WTC11 (cell line): ENCODE measurements at regions not wholly inside any gene's neighbourhood (a gene's known extent, or its start where the extent isn't known, plus 50 kb on each side); places are given as distances from the start of the nearest gene placed in this dataset.

Experiments used
- ATAC-seq: fragments of 200-7000 bp; cut with Tn5 transposase; 2 replicates; pipeline ENCODE4 v1.10.0; 2021; ENCODE audit warnings: mild to moderate bottlenecking, moderate library complexity
- CTCF ChIA-PET: fragments of 300-600 bp; sonication (Branson Sonifier 250); formaldehyde crosslinking; loops from one replicate; lab custom pipeline; 2021; ENCODE audit warnings: antibody characterized with exemption; lab: Charles Lee
- POLR2A ChIA-PET: fragments of 350-600 bp; sonication (Branson Sonifier 250); formaldehyde crosslinking; loops from one replicate; lab custom pipeline; 2021; ENCODE audit warnings: antibody characterized with exemption; lab: Charles Lee
- DNase-seq: peaks from one replicate; pipeline ENCODE4 v3.0.0; 2021; ENCODE audit warnings: low spot score
- H3K27ac Mint-ChIP-seq: 2 replicates; pipeline ENCODE4 v1.8.0; 2021; ENCODE audit warnings: mixed read lengths
- H3K27me3 Mint-ChIP-seq: 2 replicates; pipeline ENCODE4 v1.8.0; 2021; ENCODE audit warnings: low read depth, mild to moderate bottlenecking, moderate library complexity, mixed read lengths
- H3K36me3 Mint-ChIP-seq: 2 replicates; pipeline ENCODE4 v1.8.0; 2021; ENCODE audit warnings: mixed read lengths
- H3K4me1 Mint-ChIP-seq: 2 replicates; pipeline ENCODE4 v1.8.0; 2022; ENCODE audit warnings: mixed read lengths
- H3K4me3 Mint-ChIP-seq: 2 replicates; pipeline ENCODE4 v1.8.0; 2021; ENCODE audit warnings: mild to moderate bottlenecking, moderate library complexity, mixed read lengths
- H3K9me3 Mint-ChIP-seq: 2 replicates; pipeline ENCODE4 v1.8.0; 2021; ENCODE audit warnings: mixed read lengths
- CBFB ChIP-seq: sonication (generic); formaldehyde crosslinking; IDR thresholded peaks from 2 replicates; pipeline ENCODE4 v1.8.1; 2022; ENCODE audit warnings: mild to moderate bottlenecking, low read depth, missing genetic modification reagents
- EMX1 ChIP-seq: fragments of 250-450 bp; sonication (Bioruptor Pico); IDR thresholded peaks from 2 replicates; pipeline ENCODE4 v1.8.0; 2021; ENCODE audit warnings: mild to moderate bottlenecking
- ESRRA ChIP-seq: sonication (generic); formaldehyde crosslinking; IDR thresholded peaks from 2 replicates; pipeline ENCODE4 v1.8.1; 2022; ENCODE audit warnings: mild to moderate bottlenecking, missing genetic modification reagents, borderline replicate concordance
- ETV6 ChIP-seq: sonication (generic); formaldehyde crosslinking; IDR thresholded peaks from 2 replicates; pipeline ENCODE4 v1.8.1; 2022; ENCODE audit warnings: mild to moderate bottlenecking, missing genetic modification reagents
- FOXP1 ChIP-seq: sonication (generic); formaldehyde crosslinking; IDR thresholded peaks from 2 replicates; pipeline ENCODE4 v1.8.0; 2022; ENCODE audit warnings: missing genetic modification reagents, mild to moderate bottlenecking, moderate library complexity, borderline replicate concordance
- GABPB1 ChIP-seq: sonication (generic); formaldehyde crosslinking; IDR thresholded peaks from 2 replicates; pipeline ENCODE4 v1.8.1; 2023; ENCODE audit warnings: mild to moderate bottlenecking, missing genetic modification reagents
- GRHL2 ChIP-seq: fragments of 250-450 bp; sonication (Bioruptor Pico); IDR thresholded peaks from 2 replicates; pipeline ENCODE4 v1.8.0; 2022; ENCODE audit warnings: mild to moderate bottlenecking, moderate library complexity; ENCODE audit not compliant: insufficient replicate concordance, severe bottlenecking
- IRF1 ChIP-seq: sonication (generic); formaldehyde crosslinking; IDR thresholded peaks from 2 replicates; pipeline ENCODE4 v1.8.0; 2023; ENCODE audit warnings: missing genetic modification reagents
- MYBL2 ChIP-seq: sonication (generic); formaldehyde crosslinking; IDR thresholded peaks from 2 replicates; pipeline ENCODE4 v1.8.1; 2023; ENCODE audit warnings: mild to moderate bottlenecking, moderate library complexity, missing genetic modification reagents
- NR1H2 ChIP-seq: sonication (generic); formaldehyde crosslinking; IDR thresholded peaks from 2 replicates; pipeline ENCODE4 v1.9.0; 2021; ENCODE audit warnings: mild to moderate bottlenecking, moderate library complexity, missing genetic modification reagents
- OVOL2 ChIP-seq: fragments of 250-450 bp; sonication (Bioruptor Pico); IDR thresholded peaks from 2 replicates; pipeline ENCODE4 v1.9.0; 2021; ENCODE audit warnings: mild to moderate bottlenecking, borderline replicate concordance
- SP1 ChIP-seq: sonication (generic); formaldehyde crosslinking; conservative IDR thresholded peaks from 2 replicates; pipeline ENCODE4 v1.8.1; 2022; ENCODE audit warnings: missing genetic modification reagents
- TEAD1 ChIP-seq: sonication (generic); formaldehyde crosslinking; IDR thresholded peaks from 2 replicates; pipeline ENCODE4 v1.8.0; 2022; ENCODE audit warnings: mild to moderate bottlenecking, missing genetic modification reagents
- TEAD4 ChIP-seq: sonication (generic); formaldehyde crosslinking; IDR thresholded peaks from 2 replicates; pipeline ENCODE4 v1.8.0; 2022; ENCODE audit warnings: mild to moderate bottlenecking, missing genetic modification reagents
- USF2 ChIP-seq: sonication (generic); formaldehyde crosslinking; IDR thresholded peaks from 2 replicates; pipeline ENCODE4 v1.8.1; 2023; ENCODE audit warnings: mild to moderate bottlenecking, missing genetic modification reagents, moderate library complexity
- ZNF532 ChIP-seq: fragments of 250-450 bp; sonication (Bioruptor Pico); IDR thresholded peaks from 2 replicates; pipeline ENCODE4 v1.9.0; 2021; ENCODE audit warnings: mild to moderate bottlenecking, borderline replicate concordance
- TF ChIP-seq, protein P1 (sequence below): sonication (generic); formaldehyde crosslinking; IDR thresholded peaks from 2 replicates; pipeline ENCODE4 v1.8.0; 2022; ENCODE audit warnings: missing genetic modification reagents
- TF ChIP-seq, protein P2 (sequence below): sonication (generic); formaldehyde crosslinking; IDR thresholded peaks from 2 replicates; pipeline ENCODE4 v1.8.0; 2023; ENCODE audit warnings: missing genetic modification reagents, mild to moderate bottlenecking, borderline replicate concordance

GRCh38 chr4:156118507-156119220, 165.0 kb upstream of the CTSO start:
- ATAC-seq (no peak), DNase-seq (no peak)
- ChIA-PET CTCF (no interaction called here), POLR2A (no interaction called here)
- no peak overlapping the region for H3K27ac Mint-ChIP-seq
- H3K4me3 Mint-ChIP-seq = no peak overlapping the region
- no peak for TF ChIP-seq IRF1 (CRISPR knock-in tag)
- no peak for TF ChIP-seq CBFB (CRISPR knock-in tag)
- no peak for TF ChIP-seq FOXP1 (CRISPR knock-in tag)
- TF ChIP-seq, protein P1, sequence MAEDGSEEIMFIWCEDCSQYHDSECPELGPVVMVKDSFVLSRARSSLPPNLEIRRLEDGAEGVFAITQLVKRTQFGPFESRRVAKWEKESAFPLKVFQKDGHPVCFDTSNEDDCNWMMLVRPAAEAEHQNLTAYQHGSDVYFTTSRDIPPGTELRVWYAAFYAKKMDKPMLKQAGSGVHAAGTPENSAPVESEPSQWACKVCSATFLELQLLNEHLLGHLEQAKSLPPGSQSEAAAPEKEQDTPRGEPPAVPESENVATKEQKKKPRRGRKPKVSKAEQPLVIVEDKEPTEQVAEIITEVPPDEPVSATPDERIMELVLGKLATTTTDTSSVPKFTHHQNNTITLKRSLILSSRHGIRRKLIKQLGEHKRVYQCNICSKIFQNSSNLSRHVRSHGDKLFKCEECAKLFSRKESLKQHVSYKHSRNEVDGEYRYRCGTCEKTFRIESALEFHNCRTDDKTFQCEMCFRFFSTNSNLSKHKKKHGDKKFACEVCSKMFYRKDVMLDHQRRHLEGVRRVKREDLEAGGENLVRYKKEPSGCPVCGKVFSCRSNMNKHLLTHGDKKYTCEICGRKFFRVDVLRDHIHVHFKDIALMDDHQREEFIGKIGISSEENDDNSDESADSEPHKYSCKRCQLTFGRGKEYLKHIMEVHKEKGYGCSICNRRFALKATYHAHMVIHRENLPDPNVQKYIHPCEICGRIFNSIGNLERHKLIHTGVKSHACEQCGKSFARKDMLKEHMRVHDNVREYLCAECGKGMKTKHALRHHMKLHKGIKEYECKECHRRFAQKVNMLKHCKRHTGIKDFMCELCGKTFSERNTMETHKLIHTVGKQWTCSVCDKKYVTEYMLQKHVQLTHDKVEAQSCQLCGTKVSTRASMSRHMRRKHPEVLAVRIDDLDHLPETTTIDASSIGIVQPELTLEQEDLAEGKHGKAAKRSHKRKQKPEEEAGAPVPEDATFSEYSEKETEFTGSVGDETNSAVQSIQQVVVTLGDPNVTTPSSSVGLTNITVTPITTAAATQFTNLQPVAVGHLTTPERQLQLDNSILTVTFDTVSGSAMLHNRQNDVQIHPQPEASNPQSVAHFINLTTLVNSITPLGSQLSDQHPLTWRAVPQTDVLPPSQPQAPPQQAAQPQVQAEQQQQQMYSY = no peak
- TF ChIP-seq, protein P2, sequence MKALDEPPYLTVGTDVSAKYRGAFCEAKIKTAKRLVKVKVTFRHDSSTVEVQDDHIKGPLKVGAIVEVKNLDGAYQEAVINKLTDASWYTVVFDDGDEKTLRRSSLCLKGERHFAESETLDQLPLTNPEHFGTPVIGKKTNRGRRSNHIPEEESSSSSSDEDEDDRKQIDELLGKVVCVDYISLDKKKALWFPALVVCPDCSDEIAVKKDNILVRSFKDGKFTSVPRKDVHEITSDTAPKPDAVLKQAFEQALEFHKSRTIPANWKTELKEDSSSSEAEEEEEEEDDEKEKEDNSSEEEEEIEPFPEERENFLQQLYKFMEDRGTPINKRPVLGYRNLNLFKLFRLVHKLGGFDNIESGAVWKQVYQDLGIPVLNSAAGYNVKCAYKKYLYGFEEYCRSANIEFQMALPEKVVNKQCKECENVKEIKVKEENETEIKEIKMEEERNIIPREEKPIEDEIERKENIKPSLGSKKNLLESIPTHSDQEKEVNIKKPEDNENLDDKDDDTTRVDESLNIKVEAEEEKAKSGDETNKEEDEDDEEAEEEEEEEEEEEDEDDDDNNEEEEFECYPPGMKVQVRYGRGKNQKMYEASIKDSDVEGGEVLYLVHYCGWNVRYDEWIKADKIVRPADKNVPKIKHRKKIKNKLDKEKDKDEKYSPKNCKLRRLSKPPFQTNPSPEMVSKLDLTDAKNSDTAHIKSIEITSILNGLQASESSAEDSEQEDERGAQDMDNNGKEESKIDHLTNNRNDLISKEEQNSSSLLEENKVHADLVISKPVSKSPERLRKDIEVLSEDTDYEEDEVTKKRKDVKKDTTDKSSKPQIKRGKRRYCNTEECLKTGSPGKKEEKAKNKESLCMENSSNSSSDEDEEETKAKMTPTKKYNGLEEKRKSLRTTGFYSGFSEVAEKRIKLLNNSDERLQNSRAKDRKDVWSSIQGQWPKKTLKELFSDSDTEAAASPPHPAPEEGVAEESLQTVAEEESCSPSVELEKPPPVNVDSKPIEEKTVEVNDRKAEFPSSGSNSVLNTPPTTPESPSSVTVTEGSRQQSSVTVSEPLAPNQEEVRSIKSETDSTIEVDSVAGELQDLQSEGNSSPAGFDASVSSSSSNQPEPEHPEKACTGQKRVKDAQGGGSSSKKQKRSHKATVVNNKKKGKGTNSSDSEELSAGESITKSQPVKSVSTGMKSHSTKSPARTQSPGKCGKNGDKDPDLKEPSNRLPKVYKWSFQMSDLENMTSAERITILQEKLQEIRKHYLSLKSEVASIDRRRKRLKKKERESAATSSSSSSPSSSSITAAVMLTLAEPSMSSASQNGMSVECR (CRISPR knock-in tag) = no peak
- TF ChIP-seq USF2 = no peak
- no peaks in the 10 kb centered on the region for H3K36me3 Mint-ChIP-seq
- no peaks in the 10 kb centered on the region for H3K4me1 Mint-ChIP-seq
- H3K27me3 Mint-ChIP-seq = no peaks in the 10 kb centered on the region
- peaks cover 5% of the 10 kb centered on the region for H3K9me3 Mint-ChIP-seq

DNA sequence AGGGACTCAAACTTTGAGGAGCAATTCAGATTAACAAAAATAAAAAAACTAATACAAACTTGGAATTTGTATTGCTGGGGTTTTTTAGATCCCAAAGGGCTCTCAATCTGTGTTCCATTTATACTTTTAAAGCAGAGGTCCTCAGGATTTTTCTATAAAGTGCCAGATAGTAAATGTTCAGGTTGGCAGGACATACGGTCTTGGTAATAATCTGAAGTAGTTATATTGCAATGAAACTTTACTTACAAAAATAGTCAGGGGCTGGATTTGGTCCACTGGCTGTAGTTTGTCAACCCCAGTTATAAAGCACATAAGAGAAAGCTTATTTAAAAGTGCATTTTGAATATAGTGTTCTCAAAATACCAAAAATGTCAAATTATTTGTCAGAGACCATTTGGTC, 164.1 kb upstream of the CTSO start:
- ChIA-PET CTCF (interaction anchor here (1.0 kb wide), 1 partner anchor 51 kb away, joined by 3 read pairs; no protein-coding TSS in a partner anchor), POLR2A (no interaction called here)
- H3K4me1 Mint-ChIP-seq = peaks cover 7% of the 10 kb centered on the region
- ATAC-seq = no peak
- no peak overlapping the region for H3K27ac Mint-ChIP-seq
- H3K9me3 Mint-ChIP-seq = peaks cover 3% of the 10 kb centered on the region; the same call in 1 of the 2 replicates
- no peak for DNase-seq
- H3K4me3 Mint-ChIP-seq = no peak overlapping the region
- no peaks in the 10 kb centered on the region for H3K36me3 Mint-ChIP-seq
- no peaks in the 10 kb centered on the region for H3K27me3 Mint-ChIP-seq
- TF ChIP-seq ETV6 (CRISPR knock-in tag) (no peak), ESRRA (no peak), GABPB1 (no peak), NR1H2 (no peak), SP1 (CRISPR knock-in tag) (no peak), OVOL2 (CRISPR knock-in tag) (no peak), MYBL2 (CRISPR knock-in tag) (no peak), GRHL2 (CRISPR knock-in tag) (no peak), EMX1 (CRISPR knock-in tag) (no peak), ZNF532 (CRISPR knock-in tag) (no peak), TEAD4 (CRISPR knock-in tag) (no peak), TEAD1 (no peak), FOXP1 (CRISPR knock-in tag) (no peak)
